ENCODE measurements at regions not wholly inside any gene's neighbourhood (a gene's known extent, or its start where the extent isn't known, plus 50 kb on each side); places are given as distances from the start of the nearest gene placed in this dataset.
A peak's percentile ranks its signal among the peaks of the same experiment; 100 is the strongest.

GRCh38 chr9:16071400-16071799 is 518.6 kb downstream of the CCDC171 start:
- Mint-ChIP-seq H3K27me3 (ENCODE audit: low read depth) (no peaks in the 10 kb centered on the region), H3K4me3 (no peak overlapping the region), H3K27ac (peak overlapping the region; percentile 11), H3K9me3 (peaks cover 11% of the 10 kb centered on the region), H3K36me3 (peaks cover 5% of the 10 kb centered on the region), H3K4me1 (peaks cover 26% of the 10 kb centered on the region)
- no peak for DNase-seq (ENCODE audit: low spot score in 2 of 2, unreplicated experiment in 2 of 2)
- TF ChIP-seq, protein P1, sequence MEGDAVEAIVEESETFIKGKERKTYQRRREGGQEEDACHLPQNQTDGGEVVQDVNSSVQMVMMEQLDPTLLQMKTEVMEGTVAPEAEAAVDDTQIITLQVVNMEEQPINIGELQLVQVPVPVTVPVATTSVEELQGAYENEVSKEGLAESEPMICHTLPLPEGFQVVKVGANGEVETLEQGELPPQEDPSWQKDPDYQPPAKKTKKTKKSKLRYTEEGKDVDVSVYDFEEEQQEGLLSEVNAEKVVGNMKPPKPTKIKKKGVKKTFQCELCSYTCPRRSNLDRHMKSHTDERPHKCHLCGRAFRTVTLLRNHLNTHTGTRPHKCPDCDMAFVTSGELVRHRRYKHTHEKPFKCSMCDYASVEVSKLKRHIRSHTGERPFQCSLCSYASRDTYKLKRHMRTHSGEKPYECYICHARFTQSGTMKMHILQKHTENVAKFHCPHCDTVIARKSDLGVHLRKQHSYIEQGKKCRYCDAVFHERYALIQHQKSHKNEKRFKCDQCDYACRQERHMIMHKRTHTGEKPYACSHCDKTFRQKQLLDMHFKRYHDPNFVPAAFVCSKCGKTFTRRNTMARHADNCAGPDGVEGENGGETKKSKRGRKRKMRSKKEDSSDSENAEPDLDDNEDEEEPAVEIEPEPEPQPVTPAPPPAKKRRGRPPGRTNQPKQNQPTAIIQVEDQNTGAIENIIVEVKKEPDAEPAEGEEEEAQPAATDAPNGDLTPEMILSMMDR (IDR thresholded peaks at IDR 0.05; ENCODE audit: unreplicated experiment): no peak

GRCh38 chr9:16074963-16075362 is 522.1 kb downstream of the CCDC171 start:
- TF ChIP-seq, protein P1 (IDR thresholded peaks at IDR 0.05; ENCODE audit: unreplicated experiment): no peak
- H3K27ac Mint-ChIP-seq: no peak overlapping the region
- no peaks in the 10 kb centered on the region for H3K36me3 Mint-ChIP-seq
- H3K4me3 Mint-ChIP-seq: no peak overlapping the region
- no peak for DNase-seq (ENCODE audit: low spot score in 2 of 2, unreplicated experiment in 2 of 2)
- H3K4me1 Mint-ChIP-seq: peaks cover 12% of the 10 kb centered on the region
- peaks cover 2% of the 10 kb centered on the region for H3K27me3 Mint-ChIP-seq (ENCODE audit: low read depth)
- peaks cover 8% of the 10 kb centered on the region for H3K9me3 Mint-ChIP-seq

DNA sequence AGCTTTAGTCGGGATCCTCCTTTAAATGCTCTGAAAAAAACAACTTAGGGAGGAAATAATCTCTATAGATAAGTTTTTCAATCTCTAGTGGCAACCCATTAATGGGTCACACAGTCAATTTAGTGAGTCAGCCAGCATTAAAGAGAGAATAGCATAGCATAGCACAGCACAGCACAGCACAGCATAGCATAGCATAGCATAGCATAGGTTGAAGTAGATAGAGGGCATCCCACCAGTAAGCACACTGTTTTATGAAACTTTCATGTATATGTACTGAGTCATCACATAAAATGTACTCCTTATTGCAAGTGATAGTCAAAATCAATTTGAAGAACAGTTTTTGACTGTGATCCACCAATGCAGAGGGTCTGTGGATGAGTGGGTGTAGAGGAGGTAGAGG is 522.9 kb downstream of the CCDC171 start:
- Mint-ChIP-seq H3K4me3 (no peak overlapping the region), H3K4me1 (peaks cover 7% of the 10 kb centered on the region), H3K9me3 (peaks cover 8% of the 10 kb centered on the region), H3K36me3 (no peaks in the 10 kb centered on the region), H3K27ac (no peak overlapping the region), H3K27me3 (ENCODE audit: low read depth) (peaks cover 2% of the 10 kb centered on the region)
- TF ChIP-seq, protein P1 (IDR thresholded peaks at IDR 0.05; ENCODE audit: unreplicated experiment): no peak
- DNase-seq (ENCODE audit: low spot score in 2 of 2, unreplicated experiment in 2 of 2): no peak

GRCh38 chr9:16076511-16076910 is 523.7 kb downstream of the CCDC171 start:
- TF ChIP-seq, protein P1 (IDR thresholded peaks at IDR 0.05; ENCODE audit: unreplicated experiment): no peak
- H3K27ac Mint-ChIP-seq: no peak overlapping the region
- peaks cover 7% of the 10 kb centered on the region for H3K4me1 Mint-ChIP-seq
- H3K4me3 Mint-ChIP-seq: no peak overlapping the region
- H3K27me3 Mint-ChIP-seq (ENCODE audit: low read depth): peaks cover 2% of the 10 kb centered on the region
- no peak for DNase-seq (ENCODE audit: low spot score in 2 of 2, unreplicated experiment in 2 of 2)
- peaks cover 8% of the 10 kb centered on the region for H3K9me3 Mint-ChIP-seq
- H3K36me3 Mint-ChIP-seq: no peaks in the 10 kb centered on the region

GRCh38 chr9:16082796-16083195 is 530.0 kb downstream of the CCDC171 start:
- no peak overlapping the region for H3K27ac Mint-ChIP-seq
- peaks cover 13% of the 10 kb centered on the region for H3K27me3 Mint-ChIP-seq (ENCODE audit: low read depth)
- H3K4me3 Mint-ChIP-seq: no peak overlapping the region
- no peak for DNase-seq (ENCODE audit: low spot score in 2 of 2, unreplicated experiment in 2 of 2)
- peaks cover 3% of the 10 kb centered on the region for H3K36me3 Mint-ChIP-seq
- H3K9me3 Mint-ChIP-seq: peaks cover 13% of the 10 kb centered on the region
- no peaks in the 10 kb centered on the region for H3K4me1 Mint-ChIP-seq
- TF ChIP-seq, protein P1 (IDR thresholded peaks at IDR 0.05; ENCODE audit: unreplicated experiment): no peak

GRCh38 chr9:16085167-16085726 is 532.4 kb downstream of the CCDC171 start:
- Mint-ChIP-seq H3K4me3 (no peak overlapping the region), H3K36me3 (peaks cover 8% of the 10 kb centered on the region), H3K4me1 (peaks cover 2% of the 10 kb centered on the region), H3K27me3 (ENCODE audit: low read depth) (peaks cover 11% of the 10 kb centered on the region), H3K27ac (no peak overlapping the region), H3K9me3 (peaks cover 27% of the 10 kb centered on the region)
- TF ChIP-seq, protein P1 (IDR thresholded peaks at IDR 0.05; ENCODE audit: unreplicated experiment): no peak
- no peak for DNase-seq (ENCODE audit: low spot score in 2 of 2, unreplicated experiment in 2 of 2)

Measured in mesothelial cell of epicardium (in vitro differentiated cells).